Kidney glomerular epithelial cell (primary cell): ENCODE measurements at regions not wholly inside any gene's neighbourhood (a gene's known extent, or its start where the extent isn't known, plus 50 kb on each side); places are given as distances from the start of the nearest gene placed in this dataset.

Experiments
- DNase-seq: peaks from one replicate; lab custom pipeline; 2025; lab: John Stamatoyannopoulos, UW

- DNase-seq = no peak
These were observed 331.3 kb upstream of the SNX7 start for GRCh38 chr1:98330224-98330623.

GRCh38 chr1:98328855-98329254, 332.7 kb upstream of the SNX7 start:
- DNase-seq = no peak

GRCh38 chr1:98327220-98327861, 334.2 kb upstream of the SNX7 start:
- no peak for DNase-seq

- peak; percentile 82 for DNase-seq
These were observed 335.7 kb upstream of the SNX7 start for GRCh38 chr1:98325646-98326440.

GRCh38 chr1:98323906-98324358, 337.6 kb upstream of the SNX7 start:
- DNase-seq = peak; percentile 77

GRCh38 chr1:98323388-98323787, 338.1 kb upstream of the SNX7 start:
- DNase-seq = peak; percentile 68

GRCh38 chr1:98322966-98323365, 338.6 kb upstream of the SNX7 start:
- no peak for DNase-seq

GRCh38 chr1:98322086-98322485, 339.4 kb upstream of the SNX7 start:
- DNase-seq = no peak

GRCh38 chr1:98321191-98321590, 340.3 kb upstream of the SNX7 start:
- no peak for DNase-seq

GRCh38 chr1:98316286-98316905, 345.1 kb upstream of the SNX7 start:
- DNase-seq = no peak

- no peak for DNase-seq
These were observed 346.2 kb upstream of the SNX7 start for GRCh38 chr1:98315309-98315708.

- no peak for DNase-seq
These were observed 346.9 kb upstream of the SNX7 start for GRCh38 chr1:98314601-98315000.

- DNase-seq = no peak
These were observed 354.9 kb upstream of the SNX7 start for GRCh38 chr1:98306517-98307089.

GRCh38 chr1:98305362-98305761, 356.2 kb upstream of the SNX7 start:
- no peak for DNase-seq

- no peak for DNase-seq
These were observed 356.6 kb upstream of the SNX7 start for GRCh38 chr1:98304888-98305287.

- no peak for DNase-seq
These were observed 361.7 kb upstream of the SNX7 start for GRCh38 chr1:98299861-98300260.

GRCh38 chr1:98299313-98299712, 362.2 kb upstream of the SNX7 start:
- DNase-seq = no peak

- DNase-seq = no peak
These were observed 363.2 kb upstream of the SNX7 start for GRCh38 chr1:98298319-98298718.

- no peak for DNase-seq
These were observed 364.8 kb upstream of the SNX7 start for GRCh38 chr1:98296681-98297080.

- no peak for DNase-seq
These were observed 367.4 kb upstream of the SNX7 start for GRCh38 chr1:98294127-98294526.

GRCh38 chr1:98292994-98293393, 368.5 kb upstream of the SNX7 start:
- DNase-seq = no peak

GRCh38 chr1:98289311-98289710, 368.5 kb upstream of the DPYD start:
- DNase-seq = no peak

GRCh38 chr1:98288494-98288893, 367.7 kb upstream of the DPYD start:
- no peak for DNase-seq
